Transverse colon (tissue), 4 donors: ENCODE measurements at regions not wholly inside any gene's neighbourhood (a gene's known extent, or its start where the extent isn't known, plus 50 kb on each side); places are given as distances from the start of the nearest gene placed in this dataset.

Experiments used
- CTCF ChIP-seq, 5 experiments: fragments of 200-600 bp in 3 of 5; fragments of 450-650 bp in 2 of 5; sonication (generic) in 3 of 5; IDR thresholded peaks; 1 replicate in 2 of 5; 2 replicates in 3 of 5; pipeline ENCODE4 v1.5.1; 2016 to 2017; ENCODE audit warnings: antibody characterized with exemption in 5 of 5, inconsistent platforms in 3 of 5, mild to moderate bottlenecking in 2 of 5, moderate library complexity in 1 of 5
- EP300 ChIP-seq: sonication (generic); formaldehyde crosslinking; IDR thresholded peaks from one replicate; pipeline ENCODE4 v1.6.1; 2017; ENCODE audit warnings: antibody characterized with exemption, low read depth
- POLR2A ChIP-seq: fragments of 450-650 bp; IDR thresholded peaks from one replicate; pipeline ENCODE4 v1.6.1; 2016; ENCODE audit warnings: antibody characterized with exemption, mild to moderate bottlenecking, moderate library complexity
- POLR2AphosphoS5 ChIP-seq, 3 donors: sonication (generic); formaldehyde crosslinking; IDR thresholded peaks; one replicate each; pipeline ENCODE4 v1.6.1; 2016; ENCODE audit warnings: antibody characterized with exemption in 3 of 3

- no peak for TF ChIP-seq POLR2AphosphoS5 (IDR thresholded peaks at IDR 0.05)
- TF ChIP-seq CTCF (IDR thresholded peaks at IDR 0.05), result no peak
- TF ChIP-seq EP300, result no peak
- no peak for TF ChIP-seq POLR2A
Observed at GRCh38 chr2:21640046-21640445, 516.3 kb downstream of the TDRD15 start.
